ENCODE measurements at regions not wholly inside any gene's neighbourhood (a gene's known extent, or its start where the extent isn't known, plus 50 kb on each side); places are given as distances from the start of the nearest gene placed in this dataset.
A peak's percentile ranks its signal among the peaks of the same experiment; 100 is the strongest.
"Not testable (repeated sequence)": the region's sequence is repeated elsewhere in the genome, so short reads cannot be mapped to it uniquely, and the experiment has no call there.

- DNase-seq = no peak
These were observed 58.5 kb downstream of the IGLL5 start for GRCh38 chr22:22946131-22946530.

- no peak for DNase-seq
These were observed 61.3 kb downstream of the IGLL5 start for GRCh38 chr22:22948651-22949571.

- DNase-seq = no peak
These were observed 62.3 kb downstream of the IGLL5 start for GRCh38 chr22:22949953-22950352.

GRCh38 chr22:22951035-22951434 is 63.4 kb downstream of the IGLL5 start:
- DNase-seq = no peak

GRCh38 chr22:22952531-22953280 is 65.1 kb downstream of the IGLL5 start:
- DNase-seq = no peak

GRCh38 chr22:22953791-22954190 is 66.2 kb downstream of the IGLL5 start:
- no peak for DNase-seq

GRCh38 chr22:22954656-22955055 is 67.0 kb downstream of the IGLL5 start:
- no peak for DNase-seq

- no peak for DNase-seq
These were observed 67.7 kb downstream of the IGLL5 start for GRCh38 chr22:22955276-22955798.

- DNase-seq = peak; percentile 67
These were observed 68.4 kb downstream of the IGLL5 start for GRCh38 chr22:22955866-22956535.

GRCh38 chr22:22957090-22957489 is 69.5 kb downstream of the IGLL5 start:
- DNase-seq = no peak

- no peak for DNase-seq
These were observed 71.0 kb downstream of the IGLL5 start for GRCh38 chr22:22958621-22959020.

GRCh38 chr22:22959147-22959827 is 71.7 kb downstream of the IGLL5 start:
- DNase-seq = peak; percentile 85

- no peak for DNase-seq
These were observed 72.7 kb downstream of the IGLL5 start for GRCh38 chr22:22960307-22960706.

- no peak for DNase-seq
These were observed 74.0 kb downstream of the IGLL5 start for GRCh38 chr22:22961574-22961973.

- no peak for DNase-seq
These were observed 80.8 kb downstream of the IGLL5 start for GRCh38 chr22:22968366-22968765.

GRCh38 chr22:22972605-22973004 is 85.0 kb downstream of the IGLL5 start:
- not testable (repeated sequence) for DNase-seq

GRCh38 chr22:22973336-22973735 is 85.7 kb downstream of the IGLL5 start:
- DNase-seq = no peak

GRCh38 chr22:22974156-22974555 is 86.5 kb downstream of the IGLL5 start:
- no peak for DNase-seq

GRCh38 chr22:22974795-22975580 is 87.4 kb downstream of the IGLL5 start:
- DNase-seq = no peak

GRCh38 chr22:22976033-22976922 is 88.7 kb downstream of the IGLL5 start:
- no peak for DNase-seq

All from renal pelvis (tissue), 1 donor.